ENCODE measurements at regions not wholly inside any gene's neighbourhood (a gene's known extent, or its start where the extent isn't known, plus 50 kb on each side); places are given as distances from the start of the nearest gene placed in this dataset.

DNA sequence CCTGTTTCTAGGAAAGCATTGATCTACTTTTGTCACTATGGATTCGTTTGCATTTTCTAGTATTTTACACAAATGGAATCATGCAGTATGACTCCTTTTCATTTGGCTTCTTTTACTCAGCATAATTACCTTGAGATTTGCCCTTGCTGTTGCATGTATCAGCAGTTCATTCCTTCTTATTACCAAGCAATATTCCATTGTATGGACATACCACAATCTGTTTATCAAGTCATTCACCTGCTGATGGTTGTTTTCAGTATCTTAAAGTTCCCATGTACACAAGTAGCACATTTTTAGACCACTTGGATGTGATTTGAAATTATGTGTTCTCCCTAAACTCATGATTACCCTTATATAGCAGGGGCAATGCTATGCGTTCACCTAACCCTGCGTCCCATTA is 150.0 kb upstream of the UBE2E1 start:
- TF ChIP-seq, protein P1, sequence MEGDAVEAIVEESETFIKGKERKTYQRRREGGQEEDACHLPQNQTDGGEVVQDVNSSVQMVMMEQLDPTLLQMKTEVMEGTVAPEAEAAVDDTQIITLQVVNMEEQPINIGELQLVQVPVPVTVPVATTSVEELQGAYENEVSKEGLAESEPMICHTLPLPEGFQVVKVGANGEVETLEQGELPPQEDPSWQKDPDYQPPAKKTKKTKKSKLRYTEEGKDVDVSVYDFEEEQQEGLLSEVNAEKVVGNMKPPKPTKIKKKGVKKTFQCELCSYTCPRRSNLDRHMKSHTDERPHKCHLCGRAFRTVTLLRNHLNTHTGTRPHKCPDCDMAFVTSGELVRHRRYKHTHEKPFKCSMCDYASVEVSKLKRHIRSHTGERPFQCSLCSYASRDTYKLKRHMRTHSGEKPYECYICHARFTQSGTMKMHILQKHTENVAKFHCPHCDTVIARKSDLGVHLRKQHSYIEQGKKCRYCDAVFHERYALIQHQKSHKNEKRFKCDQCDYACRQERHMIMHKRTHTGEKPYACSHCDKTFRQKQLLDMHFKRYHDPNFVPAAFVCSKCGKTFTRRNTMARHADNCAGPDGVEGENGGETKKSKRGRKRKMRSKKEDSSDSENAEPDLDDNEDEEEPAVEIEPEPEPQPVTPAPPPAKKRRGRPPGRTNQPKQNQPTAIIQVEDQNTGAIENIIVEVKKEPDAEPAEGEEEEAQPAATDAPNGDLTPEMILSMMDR (IDR thresholded peaks at IDR 0.05) = no peak
- TF ChIP-seq POLR2A (IDR thresholded peaks at IDR 0.05) = no peak

All from right lobe of liver (tissue), 4 donors.